OCI-LY1 (cell line): ENCODE measurements at regions not wholly inside any gene's neighbourhood (a gene's known extent, or its start where the extent isn't known, plus 50 kb on each side); places are given as distances from the start of the nearest gene placed in this dataset.

Experiments
- CTCF ChIP-seq: fragments of 200-600 bp; sonication (generic), shearing (Covaris generic); IDR thresholded peaks from 2 replicates; pipeline ENCODE4 v1.5.1; 2017; ENCODE audit warnings: mild to moderate bottlenecking, antibody characterized with exemption, low read length, moderate library complexity, mixed read lengths
- EZH2 ChIP-seq: fragments of 200-600 bp; sonication (generic), shearing (Covaris generic); IDR thresholded peaks from 2 replicates; pipeline ENCODE4 v1.8.0; 2017; ENCODE audit warnings: borderline replicate concordance, mixed run types, mild to moderate bottlenecking, antibody characterized with exemption, low read length, moderate library complexity, mixed read lengths

GRCh38 chr1:4585216-4585615 lies 69.2 kb upstream of the AJAP1 start:
- peak; percentile 71 for TF ChIP-seq CTCF
- TF ChIP-seq EZH2: no peak
